ENCODE measurements at regions not wholly inside any gene's neighbourhood (a gene's known extent, or its start where the extent isn't known, plus 50 kb on each side); places are given as distances from the start of the nearest gene placed in this dataset.
A peak's percentile ranks its signal among the peaks of the same experiment; 100 is the strongest.

GRCh38 chr9:95756986-95757385 is 118.5 kb upstream of the ERCC6L2 start:
- no peak for DNase-seq (ENCODE audit: low read depth in 3 of 3)

GRCh38 chr9:95756101-95756500 is 119.4 kb upstream of the ERCC6L2 start:
- no peak for DNase-seq (ENCODE audit: low read depth in 3 of 3)

GRCh38 chr9:95755421-95755730 is 120.1 kb upstream of the ERCC6L2 start:
- no peak for DNase-seq (ENCODE audit: low read depth in 3 of 3)

- no peak for DNase-seq (ENCODE audit: low read depth in 3 of 3)
Measured at GRCh38 chr9:95754533-95755420, 120.7 kb upstream of the ERCC6L2 start.

- no peak for DNase-seq (ENCODE audit: low read depth in 3 of 3)
Measured at GRCh38 chr9:95753762-95754465, 121.6 kb upstream of the ERCC6L2 start.

GRCh38 chr9:95752129-95752731 is 123.3 kb upstream of the ERCC6L2 start:
- DNase-seq (ENCODE audit: low read depth in 3 of 3), result no peak

- DNase-seq (ENCODE audit: low read depth in 3 of 3), result no peak
Measured at GRCh38 chr9:95751520-95751790, 124.0 kb upstream of the ERCC6L2 start.

- DNase-seq (ENCODE audit: low read depth in 3 of 3), result peak in 1 of 3 donors; percentile 17
Measured at GRCh38 chr9:95750725-95751519, 124.6 kb upstream of the ERCC6L2 start.

GRCh38 chr9:95749493-95749892 is 126.0 kb upstream of the ERCC6L2 start:
- no peak for DNase-seq (ENCODE audit: low read depth in 3 of 3)

GRCh38 chr9:95746408-95747180 is 128.9 kb upstream of the ERCC6L2 start:
- no peak for DNase-seq (ENCODE audit: low read depth in 3 of 3)

GRCh38 chr9:95742821-95743220 is 132.7 kb upstream of the ERCC6L2 start:
- DNase-seq (ENCODE audit: low read depth in 3 of 3), result no peak

- no peak for DNase-seq (ENCODE audit: low read depth in 3 of 3)
Measured at GRCh38 chr9:95741631-95742030, 133.9 kb upstream of the ERCC6L2 start.

GRCh38 chr9:95740217-95741004 is 135.1 kb upstream of the ERCC6L2 start:
- no peak for DNase-seq (ENCODE audit: low read depth in 3 of 3)

- DNase-seq (ENCODE audit: low read depth in 3 of 3), result no peak
Measured at GRCh38 chr9:95738438-95738837, 137.1 kb upstream of the ERCC6L2 start.

GRCh38 chr9:95736891-95737522 is 138.5 kb upstream of the ERCC6L2 start:
- no peak for DNase-seq (ENCODE audit: low read depth in 3 of 3)

- no peak for DNase-seq (ENCODE audit: low read depth in 3 of 3)
Measured at GRCh38 chr9:95736370-95736769, 139.1 kb upstream of the ERCC6L2 start.

GRCh38 chr9:95735701-95736100 is 139.8 kb upstream of the ERCC6L2 start:
- DNase-seq (ENCODE audit: low read depth in 3 of 3), result no peak

- DNase-seq (ENCODE audit: low read depth in 3 of 3), result no peak
Measured at GRCh38 chr9:95733741-95734666, 141.5 kb upstream of the ERCC6L2 start.

Measured in stimulated activated CD4-positive, alpha-beta T cell treated with anti-CD3 and anti-CD28 coated beads, TNF-alpha, amount 100 ng/mL, for 48 hours (primary cell).